ENCODE measurements at regions not wholly inside any gene's neighbourhood (a gene's known extent, or its start where the extent isn't known, plus 50 kb on each side); places are given as distances from the start of the nearest gene placed in this dataset.

- TF ChIP-seq CTCF (IDR thresholded peaks at IDR 0.05; ENCODE audit: insufficient read depth, low read length, poor library complexity, severe bottlenecking) (no peak), EZH2phosphoT487 (conservative IDR thresholded peaks at IDR 0.05; ENCODE audit: low read length) (no peak)
Measured at GRCh38 chr10:81564143-81564542, 310.9 kb upstream of the NRG3 start.

Measured in SU-DHL-6 (cell line).